Fibroblast of skin of left biceps (primary cell): ENCODE measurements at regions not wholly inside any gene's neighbourhood (a gene's known extent, or its start where the extent isn't known, plus 50 kb on each side); places are given as distances from the start of the nearest gene placed in this dataset.

Source experiments
- DNase-seq, 2 experiments: peaks; one replicate each; pipeline ENCODE4 v3.0.0-alpha.2; 2013; ENCODE audit warnings: low read depth in 2 of 2

DNA sequence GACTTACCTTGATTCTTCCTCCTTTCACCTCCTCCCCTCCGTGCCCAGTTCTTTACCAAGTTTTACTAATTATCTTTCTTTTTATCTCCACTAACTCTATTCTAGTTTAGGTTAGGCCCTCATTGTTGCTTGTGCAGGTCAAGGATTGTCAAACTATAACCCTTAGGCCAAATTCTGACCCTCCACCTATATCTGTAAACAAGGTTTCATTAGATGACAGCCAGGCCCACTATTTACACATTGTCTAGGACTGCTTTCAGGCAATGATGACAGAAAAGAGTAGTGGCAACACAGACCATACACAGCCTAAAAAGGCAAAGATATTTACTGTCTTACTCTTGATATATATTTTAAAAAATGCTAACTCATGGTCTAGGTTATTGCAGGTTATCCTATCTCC lies 212.0 kb downstream of the RAD51AP2 start:
- no peak for DNase-seq

GRCh38 chr2:17303521-17303920 lies 214.7 kb downstream of the RAD51AP2 start:
- no peak for DNase-seq

GRCh38 chr2:17303054-17303453 lies 215.2 kb downstream of the RAD51AP2 start:
- DNase-seq: peak; percentile 37 to 50

GRCh38 chr2:17302281-17302680 lies 216.0 kb downstream of the RAD51AP2 start:
- no peak for DNase-seq

GRCh38 chr2:17301437-17301836 lies 216.8 kb downstream of the RAD51AP2 start:
- DNase-seq: no peak

- peak; percentile 39 to 44 for DNase-seq
Observed at GRCh38 chr2:17299891-17300540, 218.2 kb downstream of the RAD51AP2 start.

GRCh38 chr2:17298453-17298852 lies 219.8 kb downstream of the RAD51AP2 start:
- no peak for DNase-seq

DNA sequence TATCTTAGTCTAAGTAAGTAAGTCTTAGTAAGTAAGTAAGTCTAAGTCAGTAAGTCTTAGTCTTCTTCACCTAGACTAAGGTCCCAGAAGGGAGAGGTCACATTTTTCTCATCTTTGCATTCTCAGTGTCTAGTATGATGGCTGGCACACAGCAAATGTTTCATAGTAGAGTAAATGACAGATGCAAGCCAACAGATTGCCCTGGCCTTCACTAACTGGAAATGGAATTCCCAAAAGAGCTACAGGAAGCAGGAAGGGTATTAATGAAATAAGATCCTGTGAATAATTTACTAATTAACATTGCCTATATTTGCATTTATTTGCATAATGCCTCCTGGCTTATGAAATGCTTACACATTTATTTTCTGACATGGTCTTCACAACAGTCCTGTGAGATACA lies 221.6 kb downstream of the RAD51AP2 start:
- no peak for DNase-seq

DNA sequence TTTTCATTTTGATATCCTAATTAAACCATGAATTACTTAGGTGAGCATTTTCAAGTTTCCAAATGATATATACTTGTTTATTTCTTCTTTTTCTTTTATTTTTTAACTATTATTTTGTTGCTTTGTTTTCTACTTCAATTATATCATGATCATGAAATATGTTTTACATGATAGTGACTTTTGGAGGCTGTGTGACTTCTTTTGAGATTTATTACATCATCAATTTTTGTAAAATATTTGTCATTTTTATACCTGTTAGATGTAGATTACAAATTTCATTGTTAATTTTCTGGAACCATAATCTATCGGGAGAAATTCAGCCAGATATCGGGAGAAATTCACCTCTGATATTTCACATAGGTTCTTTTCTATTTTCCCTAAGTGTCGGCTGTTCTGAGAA lies 228.6 kb downstream of the RAD51AP2 start:
- DNase-seq: no peak

GRCh38 chr2:17287183-17287582 lies 231.1 kb downstream of the RAD51AP2 start:
- no peak for DNase-seq

- no peak for DNase-seq
Observed at GRCh38 chr2:17282826-17283225, 235.4 kb downstream of the RAD51AP2 start.

- no peak for DNase-seq
Observed at GRCh38 chr2:17282245-17282644, 236.0 kb downstream of the RAD51AP2 start.

DNA sequence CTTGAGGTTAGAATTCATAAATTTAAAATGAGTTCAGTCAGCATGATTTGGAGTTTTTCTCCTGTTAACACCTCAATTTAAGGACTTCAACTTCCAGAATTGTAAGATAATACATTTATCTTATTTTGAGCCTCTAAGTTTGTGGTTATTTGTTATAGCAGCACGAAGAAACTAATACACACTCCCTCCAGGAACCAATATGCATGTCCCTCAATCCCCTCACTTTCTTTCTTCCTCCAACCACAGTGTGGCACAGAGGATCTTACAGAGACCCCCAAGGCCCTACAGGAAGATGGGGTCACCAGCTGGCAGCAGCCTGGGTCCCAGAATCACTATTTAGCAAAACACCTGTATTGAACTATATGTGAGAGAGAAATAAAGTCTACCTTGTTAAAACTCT lies 242.0 kb downstream of the RAD51AP2 start:
- no peak for DNase-seq

- DNase-seq: no peak
Observed at GRCh38 chr2:17272652-17273525, 245.4 kb downstream of the RAD51AP2 start.

DNA sequence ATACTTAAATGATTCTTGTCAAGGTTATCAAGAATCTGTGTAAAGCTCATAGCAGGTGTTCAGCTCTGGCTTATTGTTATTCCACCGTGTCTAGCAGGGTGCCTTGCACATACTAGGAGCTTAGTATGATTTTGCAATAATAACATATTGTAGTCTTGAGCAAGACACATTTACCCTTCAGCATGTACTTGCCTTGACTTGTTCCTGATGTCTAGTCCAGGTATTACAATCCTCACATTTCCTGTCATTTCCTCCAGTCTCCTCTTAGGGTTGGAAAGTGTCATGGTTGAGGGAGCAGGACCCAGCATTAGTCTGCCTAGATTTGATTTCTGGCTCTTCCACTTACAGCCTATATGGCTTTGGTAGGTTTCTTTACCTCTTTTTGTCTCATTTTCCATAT lies 246.1 kb downstream of the RAD51AP2 start:
- no peak for DNase-seq

GRCh38 chr2:17271416-17271815 lies 246.8 kb downstream of the RAD51AP2 start:
- peak; percentile 31 to 36 for DNase-seq

- DNase-seq: no peak
Observed at GRCh38 chr2:17270894-17271293, 247.3 kb downstream of the RAD51AP2 start.

GRCh38 chr2:17263570-17263968 lies 254.7 kb downstream of the RAD51AP2 start:
- DNase-seq: no peak

DNA sequence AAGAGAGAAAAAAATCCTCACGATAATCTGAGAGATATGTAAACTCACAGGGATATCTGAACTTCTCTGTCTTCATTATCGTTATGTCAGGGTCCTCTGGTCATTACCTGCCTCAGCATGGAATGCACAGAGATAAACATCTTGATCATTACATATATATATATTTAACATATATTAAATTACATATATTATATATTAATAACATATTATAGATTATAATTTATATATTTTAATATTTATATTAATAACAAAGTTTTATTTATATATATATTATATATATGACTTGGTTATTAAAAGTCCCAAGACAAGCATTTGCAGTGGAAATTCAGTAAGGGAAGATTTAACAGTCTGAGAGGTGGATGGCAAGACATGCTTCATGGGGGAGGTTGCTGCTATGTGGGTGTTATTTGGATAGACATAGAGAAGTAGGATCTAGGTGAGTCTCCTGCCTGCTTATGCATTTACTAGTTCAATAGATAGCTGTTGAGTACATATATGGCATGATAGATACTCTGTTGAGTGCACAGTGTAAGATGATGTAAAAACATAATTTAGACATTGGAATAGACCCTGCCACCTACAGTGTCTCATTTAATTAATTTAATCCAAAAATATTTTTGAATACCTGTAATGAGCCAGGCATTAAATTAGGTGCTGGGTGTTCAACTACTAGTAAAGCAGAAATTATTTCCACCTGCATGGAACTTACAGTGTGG lies 255.2 kb downstream of the RAD51AP2 start:
- DNase-seq: no peak

DNA sequence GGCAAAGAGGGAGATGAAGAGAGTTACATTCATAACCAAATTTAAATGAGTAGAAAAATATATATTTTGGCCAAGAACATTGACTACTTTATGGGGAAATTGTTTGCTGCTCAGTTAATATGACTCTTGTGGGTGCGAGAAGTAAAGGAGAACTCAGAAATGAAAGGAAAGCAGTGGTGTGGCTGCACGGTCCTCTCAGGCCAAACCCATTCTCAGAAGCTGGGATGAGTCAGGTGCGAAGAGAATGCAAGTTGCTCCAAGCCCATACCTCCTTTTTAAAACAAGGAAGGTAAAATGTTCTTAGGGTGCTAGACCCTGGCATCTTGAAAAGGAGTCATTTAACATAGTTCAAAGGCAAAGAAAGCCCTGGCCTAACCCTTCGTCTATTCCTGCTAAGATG lies 258.6 kb downstream of the RAD51AP2 start:
- no peak for DNase-seq

DNA sequence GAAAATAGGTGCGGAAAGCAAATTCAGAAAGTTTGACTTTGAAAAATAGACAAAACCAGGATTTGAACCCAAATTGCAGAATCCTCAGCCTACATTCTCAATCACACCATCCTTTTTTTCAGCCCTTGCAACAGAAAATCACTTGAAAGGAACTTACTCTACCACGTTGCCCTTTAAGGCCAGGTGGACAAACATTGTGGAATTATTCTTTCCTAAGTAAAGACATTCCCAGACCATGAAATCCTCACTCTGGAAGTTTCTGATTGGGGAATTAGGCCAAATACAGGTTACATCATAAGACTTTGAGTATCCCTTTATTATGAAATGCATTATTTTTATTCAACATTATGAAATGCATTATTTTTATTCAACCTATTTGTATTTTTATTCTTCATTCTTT lies 259.4 kb downstream of the RAD51AP2 start:
- DNase-seq: no peak

GRCh38 chr2:17257189-17257909 lies 260.9 kb downstream of the RAD51AP2 start:
- DNase-seq: no peak
